WTC11 (cell line): ENCODE measurements at regions not wholly inside any gene's neighbourhood (a gene's known extent, or its start where the extent isn't known, plus 50 kb on each side); places are given as distances from the start of the nearest gene placed in this dataset.

Experiments used
- ATAC-seq: fragments of 200-7000 bp; cut with Tn5 transposase; 2 replicates; pipeline ENCODE4 v1.10.0; 2021; ENCODE audit warnings: mild to moderate bottlenecking, moderate library complexity
- CTCF ChIA-PET: fragments of 300-600 bp; sonication (Branson Sonifier 250); formaldehyde crosslinking; loops from one replicate; lab custom pipeline; 2021; ENCODE audit warnings: antibody characterized with exemption; lab: Charles Lee
- POLR2A ChIA-PET: fragments of 350-600 bp; sonication (Branson Sonifier 250); formaldehyde crosslinking; loops from one replicate; lab custom pipeline; 2021; ENCODE audit warnings: antibody characterized with exemption; lab: Charles Lee
- DNase-seq: peaks from one replicate; pipeline ENCODE4 v3.0.0; 2021; ENCODE audit warnings: low spot score
- H3K27ac Mint-ChIP-seq: 2 replicates; pipeline ENCODE4 v1.8.0; 2021; ENCODE audit warnings: mixed read lengths
- H3K27me3 Mint-ChIP-seq: 2 replicates; pipeline ENCODE4 v1.8.0; 2021; ENCODE audit warnings: low read depth, mild to moderate bottlenecking, moderate library complexity, mixed read lengths
- H3K36me3 Mint-ChIP-seq: 2 replicates; pipeline ENCODE4 v1.8.0; 2021; ENCODE audit warnings: mixed read lengths
- H3K4me1 Mint-ChIP-seq: 2 replicates; pipeline ENCODE4 v1.8.0; 2022; ENCODE audit warnings: mixed read lengths
- H3K4me3 Mint-ChIP-seq: 2 replicates; pipeline ENCODE4 v1.8.0; 2021; ENCODE audit warnings: mild to moderate bottlenecking, moderate library complexity, mixed read lengths
- H3K9me3 Mint-ChIP-seq: 2 replicates; pipeline ENCODE4 v1.8.0; 2021; ENCODE audit warnings: mixed read lengths
- ELF4 ChIP-seq: sonication (generic); formaldehyde crosslinking; IDR thresholded peaks from 2 replicates; pipeline ENCODE4 v1.8.1; 2022; ENCODE audit warnings: low read depth, mild to moderate bottlenecking, moderate library complexity, missing genetic modification reagents
- EMX1 ChIP-seq: fragments of 250-450 bp; sonication (Bioruptor Pico); IDR thresholded peaks from 2 replicates; pipeline ENCODE4 v1.8.0; 2021; ENCODE audit warnings: mild to moderate bottlenecking
- FOXK1 ChIP-seq: sonication (generic); formaldehyde crosslinking; IDR thresholded peaks from 2 replicates; pipeline ENCODE4 v1.8.0; 2022; ENCODE audit warnings: mild to moderate bottlenecking, moderate library complexity, missing genetic modification reagents
- GABPB1 ChIP-seq: sonication (generic); formaldehyde crosslinking; IDR thresholded peaks from 2 replicates; pipeline ENCODE4 v1.8.1; 2023; ENCODE audit warnings: mild to moderate bottlenecking, missing genetic modification reagents
- IRF2 ChIP-seq: sonication (generic); formaldehyde crosslinking; IDR thresholded peaks from 2 replicates; pipeline ENCODE4 v1.8.0; 2022; ENCODE audit warnings: low read depth, missing genetic modification reagents, borderline replicate concordance
- NR1H2 ChIP-seq: sonication (generic); formaldehyde crosslinking; IDR thresholded peaks from 2 replicates; pipeline ENCODE4 v1.9.0; 2021; ENCODE audit warnings: mild to moderate bottlenecking, moderate library complexity, missing genetic modification reagents
- NR3C1 ChIP-seq: sonication (generic); formaldehyde crosslinking; conservative IDR thresholded peaks from 2 replicates; pipeline ENCODE4 v1.8.1; 2023; ENCODE audit warnings: low read depth, mild to moderate bottlenecking, missing genetic modification reagents
- SOX15 ChIP-seq: fragments of 250-450 bp; sonication (Bioruptor Pico); IDR thresholded peaks from 2 replicates; pipeline ENCODE4 v1.9.0; 2021; ENCODE audit warnings: mild to moderate bottlenecking
- TEAD1 ChIP-seq: sonication (generic); formaldehyde crosslinking; IDR thresholded peaks from 2 replicates; pipeline ENCODE4 v1.8.0; 2022; ENCODE audit warnings: mild to moderate bottlenecking, missing genetic modification reagents
- TEAD4 ChIP-seq: sonication (generic); formaldehyde crosslinking; IDR thresholded peaks from 2 replicates; pipeline ENCODE4 v1.8.0; 2022; ENCODE audit warnings: mild to moderate bottlenecking, missing genetic modification reagents
- ZNF232 ChIP-seq: sonication (generic); formaldehyde crosslinking; IDR thresholded peaks from 2 replicates; pipeline ENCODE4 v1.8.0; 2022; ENCODE audit warnings: mild to moderate bottlenecking, missing genetic modification reagents
- ZNF416 ChIP-seq: fragments of 250-450 bp; sonication (Bioruptor Pico); IDR thresholded peaks from 2 replicates; pipeline ENCODE4 v1.9.0; 2021; ENCODE audit warnings: mild to moderate bottlenecking, inconsistent platforms
- TF ChIP-seq, protein P1 (sequence below): sonication (generic); formaldehyde crosslinking; IDR thresholded peaks from 2 replicates; pipeline ENCODE4 v1.8.0; 2022; ENCODE audit warnings: missing genetic modification reagents
- TF ChIP-seq, protein P2 (sequence below): fragments of 250-450 bp; sonication (Bioruptor Pico); IDR thresholded peaks from 2 replicates; pipeline ENCODE4 v2.1.2; 2022; ENCODE audit warnings: mild to moderate bottlenecking, moderate library complexity
- TF ChIP-seq, protein P3 (sequence below): sonication (generic); formaldehyde crosslinking; IDR thresholded peaks from 2 replicates; pipeline ENCODE4 v1.8.1; 2023; ENCODE audit warnings: mild to moderate bottlenecking, missing genetic modification reagents, moderate library complexity
- TF ChIP-seq, protein P4 (sequence below): sonication (generic); formaldehyde crosslinking; IDR thresholded peaks from 2 replicates; pipeline ENCODE4 v1.8.0; 2023; ENCODE audit warnings: mild to moderate bottlenecking, missing genetic modification reagents
- TF ChIP-seq, protein P5 (sequence below): sonication (generic); formaldehyde crosslinking; IDR thresholded peaks from 2 replicates; pipeline ENCODE4 v1.8.0; 2022; ENCODE audit warnings: mild to moderate bottlenecking, missing genetic modification reagents
- TF ChIP-seq, protein P6 (sequence below): fragments of 250-450 bp; sonication (Bioruptor Pico); IDR thresholded peaks from 2 replicates; pipeline ENCODE4 v1.9.0; 2021; ENCODE audit warnings: mild to moderate bottlenecking
- TF ChIP-seq, protein P7 (sequence below): fragments of 200-600 bp; IDR thresholded peaks from 2 replicates; pipeline ENCODE4 v1.8.0; 2022; ENCODE audit warnings: antibody characterized with exemption
- TF ChIP-seq, protein P8 (sequence below): sonication (generic); formaldehyde crosslinking; IDR thresholded peaks from 2 replicates; pipeline ENCODE4 v1.8.1; 2023; ENCODE audit warnings: mild to moderate bottlenecking, moderate library complexity, missing genetic modification reagents

DNA sequence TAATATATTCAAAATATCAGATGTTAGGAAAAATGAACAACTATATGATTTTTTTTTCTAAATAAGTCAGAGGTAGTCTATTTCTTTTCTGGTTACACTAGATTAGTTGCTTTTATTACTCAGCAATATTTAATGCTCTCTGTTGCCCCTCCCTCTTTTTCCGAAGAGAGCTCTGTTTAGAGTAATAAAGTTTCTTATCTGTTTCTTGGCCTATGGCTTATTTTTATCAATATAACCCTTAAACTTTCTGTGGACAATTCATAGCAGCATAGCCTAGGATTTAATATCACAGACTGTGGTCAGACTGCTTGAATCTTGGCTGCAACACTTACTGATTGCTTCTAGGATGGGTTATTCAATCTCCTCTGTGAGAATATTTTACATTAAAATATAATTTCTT is 2315.4 kb upstream of the AGA start:
- no peaks in the 10 kb centered on the region for H3K36me3 Mint-ChIP-seq
- H3K27me3 Mint-ChIP-seq: no peaks in the 10 kb centered on the region
- CTCF ChIA-PET: no interaction called here
- no peak overlapping the region for H3K27ac Mint-ChIP-seq
- DNase-seq: no peak
- H3K4me3 Mint-ChIP-seq: no peak overlapping the region
- POLR2A ChIA-PET: no interaction called here
- no peak for TF ChIP-seq GABPB1
- TF ChIP-seq, protein P1, sequence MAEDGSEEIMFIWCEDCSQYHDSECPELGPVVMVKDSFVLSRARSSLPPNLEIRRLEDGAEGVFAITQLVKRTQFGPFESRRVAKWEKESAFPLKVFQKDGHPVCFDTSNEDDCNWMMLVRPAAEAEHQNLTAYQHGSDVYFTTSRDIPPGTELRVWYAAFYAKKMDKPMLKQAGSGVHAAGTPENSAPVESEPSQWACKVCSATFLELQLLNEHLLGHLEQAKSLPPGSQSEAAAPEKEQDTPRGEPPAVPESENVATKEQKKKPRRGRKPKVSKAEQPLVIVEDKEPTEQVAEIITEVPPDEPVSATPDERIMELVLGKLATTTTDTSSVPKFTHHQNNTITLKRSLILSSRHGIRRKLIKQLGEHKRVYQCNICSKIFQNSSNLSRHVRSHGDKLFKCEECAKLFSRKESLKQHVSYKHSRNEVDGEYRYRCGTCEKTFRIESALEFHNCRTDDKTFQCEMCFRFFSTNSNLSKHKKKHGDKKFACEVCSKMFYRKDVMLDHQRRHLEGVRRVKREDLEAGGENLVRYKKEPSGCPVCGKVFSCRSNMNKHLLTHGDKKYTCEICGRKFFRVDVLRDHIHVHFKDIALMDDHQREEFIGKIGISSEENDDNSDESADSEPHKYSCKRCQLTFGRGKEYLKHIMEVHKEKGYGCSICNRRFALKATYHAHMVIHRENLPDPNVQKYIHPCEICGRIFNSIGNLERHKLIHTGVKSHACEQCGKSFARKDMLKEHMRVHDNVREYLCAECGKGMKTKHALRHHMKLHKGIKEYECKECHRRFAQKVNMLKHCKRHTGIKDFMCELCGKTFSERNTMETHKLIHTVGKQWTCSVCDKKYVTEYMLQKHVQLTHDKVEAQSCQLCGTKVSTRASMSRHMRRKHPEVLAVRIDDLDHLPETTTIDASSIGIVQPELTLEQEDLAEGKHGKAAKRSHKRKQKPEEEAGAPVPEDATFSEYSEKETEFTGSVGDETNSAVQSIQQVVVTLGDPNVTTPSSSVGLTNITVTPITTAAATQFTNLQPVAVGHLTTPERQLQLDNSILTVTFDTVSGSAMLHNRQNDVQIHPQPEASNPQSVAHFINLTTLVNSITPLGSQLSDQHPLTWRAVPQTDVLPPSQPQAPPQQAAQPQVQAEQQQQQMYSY (CRISPR knock-in tag): no peak
- TF ChIP-seq, protein P2, sequence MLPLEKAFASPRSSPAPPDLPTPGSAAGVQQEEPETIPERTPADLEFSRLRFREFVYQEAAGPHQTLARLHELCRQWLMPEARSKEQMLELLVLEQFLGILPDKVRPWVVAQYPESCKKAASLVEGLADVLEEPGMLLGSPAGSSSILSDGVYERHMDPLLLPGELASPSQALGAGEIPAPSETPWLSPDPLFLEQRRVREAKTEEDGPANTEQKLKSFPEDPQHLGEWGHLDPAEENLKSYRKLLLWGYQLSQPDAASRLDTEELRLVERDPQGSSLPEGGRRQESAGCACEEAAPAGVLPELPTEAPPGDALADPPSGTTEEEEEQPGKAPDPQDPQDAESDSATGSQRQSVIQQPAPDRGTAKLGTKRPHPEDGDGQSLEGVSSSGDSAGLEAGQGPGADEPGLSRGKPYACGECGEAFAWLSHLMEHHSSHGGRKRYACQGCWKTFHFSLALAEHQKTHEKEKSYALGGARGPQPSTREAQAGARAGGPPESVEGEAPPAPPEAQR (CRISPR knock-in tag): no peak
- no peak for TF ChIP-seq EMX1 (CRISPR knock-in tag)
- TF ChIP-seq NR3C1 (CRISPR knock-in tag): no peak
- TF ChIP-seq, protein P3, sequence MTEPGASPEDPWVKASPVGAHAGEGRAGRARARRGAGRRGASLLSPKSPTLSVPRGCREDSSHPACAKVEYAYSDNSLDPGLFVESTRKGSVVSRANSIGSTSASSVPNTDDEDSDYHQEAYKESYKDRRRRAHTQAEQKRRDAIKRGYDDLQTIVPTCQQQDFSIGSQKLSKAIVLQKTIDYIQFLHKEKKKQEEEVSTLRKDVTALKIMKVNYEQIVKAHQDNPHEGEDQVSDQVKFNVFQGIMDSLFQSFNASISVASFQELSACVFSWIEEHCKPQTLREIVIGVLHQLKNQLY (CRISPR knock-in tag): no peak
- no peaks in the 10 kb centered on the region for H3K9me3 Mint-ChIP-seq
- peaks cover 6% of the 10 kb centered on the region for H3K4me1 Mint-ChIP-seq
- ATAC-seq: no peak

DNA sequence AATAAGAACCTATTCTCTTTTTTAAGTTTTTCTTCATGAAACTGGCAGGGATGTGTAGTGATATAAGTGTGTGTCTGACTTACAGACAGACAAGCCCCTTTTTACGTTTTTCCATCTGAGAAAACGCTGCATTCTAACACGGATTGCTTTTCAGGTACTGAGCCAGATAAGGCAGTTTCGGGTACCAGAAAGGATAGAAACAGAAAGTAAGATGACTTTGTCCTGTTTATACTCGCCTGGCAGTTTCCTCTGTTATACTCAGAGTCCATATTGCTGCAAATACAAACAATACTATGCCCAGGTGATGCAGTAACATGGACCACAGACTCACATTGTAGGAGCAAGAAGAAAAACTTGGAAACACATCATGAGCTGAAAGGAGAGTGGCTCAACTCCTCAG is 2320.6 kb upstream of the AGA start:
- ATAC-seq (no peak), DNase-seq (no peak)
- Mint-ChIP-seq H3K4me3 (no peak overlapping the region), H3K27me3 (no peaks in the 10 kb centered on the region), H3K36me3 (0 out of 2 replicates have a peak, but pooled peaks cover 3% of the 10 kb centered on the region), H3K27ac (no peak overlapping the region), H3K9me3 (peaks cover 19% of the 10 kb centered on the region), H3K4me1 (no peaks in the 10 kb centered on the region)
- ChIA-PET CTCF (no interaction called here), POLR2A (no interaction called here)
- no peak for TF ChIP-seq TEAD1 (CRISPR knock-in tag)
- TF ChIP-seq, protein P4, sequence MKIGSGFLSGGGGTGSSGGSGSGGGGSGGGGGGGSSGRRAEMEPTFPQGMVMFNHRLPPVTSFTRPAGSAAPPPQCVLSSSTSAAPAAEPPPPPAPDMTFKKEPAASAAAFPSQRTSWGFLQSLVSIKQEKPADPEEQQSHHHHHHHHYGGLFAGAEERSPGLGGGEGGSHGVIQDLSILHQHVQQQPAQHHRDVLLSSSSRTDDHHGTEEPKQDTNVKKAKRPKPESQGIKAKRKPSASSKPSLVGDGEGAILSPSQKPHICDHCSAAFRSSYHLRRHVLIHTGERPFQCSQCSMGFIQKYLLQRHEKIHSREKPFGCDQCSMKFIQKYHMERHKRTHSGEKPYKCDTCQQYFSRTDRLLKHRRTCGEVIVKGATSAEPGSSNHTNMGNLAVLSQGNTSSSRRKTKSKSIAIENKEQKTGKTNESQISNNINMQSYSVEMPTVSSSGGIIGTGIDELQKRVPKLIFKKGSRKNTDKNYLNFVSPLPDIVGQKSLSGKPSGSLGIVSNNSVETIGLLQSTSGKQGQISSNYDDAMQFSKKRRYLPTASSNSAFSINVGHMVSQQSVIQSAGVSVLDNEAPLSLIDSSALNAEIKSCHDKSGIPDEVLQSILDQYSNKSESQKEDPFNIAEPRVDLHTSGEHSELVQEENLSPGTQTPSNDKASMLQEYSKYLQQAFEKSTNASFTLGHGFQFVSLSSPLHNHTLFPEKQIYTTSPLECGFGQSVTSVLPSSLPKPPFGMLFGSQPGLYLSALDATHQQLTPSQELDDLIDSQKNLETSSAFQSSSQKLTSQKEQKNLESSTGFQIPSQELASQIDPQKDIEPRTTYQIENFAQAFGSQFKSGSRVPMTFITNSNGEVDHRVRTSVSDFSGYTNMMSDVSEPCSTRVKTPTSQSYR (CRISPR knock-in tag): no peak
- TF ChIP-seq, protein P5, sequence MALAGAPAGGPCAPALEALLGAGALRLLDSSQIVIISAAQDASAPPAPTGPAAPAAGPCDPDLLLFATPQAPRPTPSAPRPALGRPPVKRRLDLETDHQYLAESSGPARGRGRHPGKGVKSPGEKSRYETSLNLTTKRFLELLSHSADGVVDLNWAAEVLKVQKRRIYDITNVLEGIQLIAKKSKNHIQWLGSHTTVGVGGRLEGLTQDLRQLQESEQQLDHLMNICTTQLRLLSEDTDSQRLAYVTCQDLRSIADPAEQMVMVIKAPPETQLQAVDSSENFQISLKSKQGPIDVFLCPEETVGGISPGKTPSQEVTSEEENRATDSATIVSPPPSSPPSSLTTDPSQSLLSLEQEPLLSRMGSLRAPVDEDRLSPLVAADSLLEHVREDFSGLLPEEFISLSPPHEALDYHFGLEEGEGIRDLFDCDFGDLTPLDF (CRISPR knock-in tag): no peak
- TF ChIP-seq, protein P6, sequence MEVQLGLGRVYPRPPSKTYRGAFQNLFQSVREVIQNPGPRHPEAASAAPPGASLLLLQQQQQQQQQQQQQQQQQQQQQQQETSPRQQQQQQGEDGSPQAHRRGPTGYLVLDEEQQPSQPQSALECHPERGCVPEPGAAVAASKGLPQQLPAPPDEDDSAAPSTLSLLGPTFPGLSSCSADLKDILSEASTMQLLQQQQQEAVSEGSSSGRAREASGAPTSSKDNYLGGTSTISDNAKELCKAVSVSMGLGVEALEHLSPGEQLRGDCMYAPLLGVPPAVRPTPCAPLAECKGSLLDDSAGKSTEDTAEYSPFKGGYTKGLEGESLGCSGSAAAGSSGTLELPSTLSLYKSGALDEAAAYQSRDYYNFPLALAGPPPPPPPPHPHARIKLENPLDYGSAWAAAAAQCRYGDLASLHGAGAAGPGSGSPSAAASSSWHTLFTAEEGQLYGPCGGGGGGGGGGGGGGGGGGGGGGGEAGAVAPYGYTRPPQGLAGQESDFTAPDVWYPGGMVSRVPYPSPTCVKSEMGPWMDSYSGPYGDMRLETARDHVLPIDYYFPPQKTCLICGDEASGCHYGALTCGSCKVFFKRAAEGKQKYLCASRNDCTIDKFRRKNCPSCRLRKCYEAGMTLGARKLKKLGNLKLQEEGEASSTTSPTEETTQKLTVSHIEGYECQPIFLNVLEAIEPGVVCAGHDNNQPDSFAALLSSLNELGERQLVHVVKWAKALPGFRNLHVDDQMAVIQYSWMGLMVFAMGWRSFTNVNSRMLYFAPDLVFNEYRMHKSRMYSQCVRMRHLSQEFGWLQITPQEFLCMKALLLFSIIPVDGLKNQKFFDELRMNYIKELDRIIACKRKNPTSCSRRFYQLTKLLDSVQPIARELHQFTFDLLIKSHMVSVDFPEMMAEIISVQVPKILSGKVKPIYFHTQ (CRISPR knock-in tag): no peak
- TF ChIP-seq ELF4 (CRISPR knock-in tag): no peak
- no peak for TF ChIP-seq GABPB1
- TF ChIP-seq SOX15: no peak
- TF ChIP-seq ZNF416 (CRISPR knock-in tag): no peak
- TF ChIP-seq, protein P7, sequence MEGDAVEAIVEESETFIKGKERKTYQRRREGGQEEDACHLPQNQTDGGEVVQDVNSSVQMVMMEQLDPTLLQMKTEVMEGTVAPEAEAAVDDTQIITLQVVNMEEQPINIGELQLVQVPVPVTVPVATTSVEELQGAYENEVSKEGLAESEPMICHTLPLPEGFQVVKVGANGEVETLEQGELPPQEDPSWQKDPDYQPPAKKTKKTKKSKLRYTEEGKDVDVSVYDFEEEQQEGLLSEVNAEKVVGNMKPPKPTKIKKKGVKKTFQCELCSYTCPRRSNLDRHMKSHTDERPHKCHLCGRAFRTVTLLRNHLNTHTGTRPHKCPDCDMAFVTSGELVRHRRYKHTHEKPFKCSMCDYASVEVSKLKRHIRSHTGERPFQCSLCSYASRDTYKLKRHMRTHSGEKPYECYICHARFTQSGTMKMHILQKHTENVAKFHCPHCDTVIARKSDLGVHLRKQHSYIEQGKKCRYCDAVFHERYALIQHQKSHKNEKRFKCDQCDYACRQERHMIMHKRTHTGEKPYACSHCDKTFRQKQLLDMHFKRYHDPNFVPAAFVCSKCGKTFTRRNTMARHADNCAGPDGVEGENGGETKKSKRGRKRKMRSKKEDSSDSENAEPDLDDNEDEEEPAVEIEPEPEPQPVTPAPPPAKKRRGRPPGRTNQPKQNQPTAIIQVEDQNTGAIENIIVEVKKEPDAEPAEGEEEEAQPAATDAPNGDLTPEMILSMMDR: no peak
- no peak for TF ChIP-seq ZNF232 (CRISPR knock-in tag)
- no peak for TF ChIP-seq FOXK1 (CRISPR knock-in tag)
- TF ChIP-seq IRF2 (CRISPR knock-in tag): no peak
- TF ChIP-seq TEAD4 (CRISPR knock-in tag): no peak
- TF ChIP-seq, protein P8, sequence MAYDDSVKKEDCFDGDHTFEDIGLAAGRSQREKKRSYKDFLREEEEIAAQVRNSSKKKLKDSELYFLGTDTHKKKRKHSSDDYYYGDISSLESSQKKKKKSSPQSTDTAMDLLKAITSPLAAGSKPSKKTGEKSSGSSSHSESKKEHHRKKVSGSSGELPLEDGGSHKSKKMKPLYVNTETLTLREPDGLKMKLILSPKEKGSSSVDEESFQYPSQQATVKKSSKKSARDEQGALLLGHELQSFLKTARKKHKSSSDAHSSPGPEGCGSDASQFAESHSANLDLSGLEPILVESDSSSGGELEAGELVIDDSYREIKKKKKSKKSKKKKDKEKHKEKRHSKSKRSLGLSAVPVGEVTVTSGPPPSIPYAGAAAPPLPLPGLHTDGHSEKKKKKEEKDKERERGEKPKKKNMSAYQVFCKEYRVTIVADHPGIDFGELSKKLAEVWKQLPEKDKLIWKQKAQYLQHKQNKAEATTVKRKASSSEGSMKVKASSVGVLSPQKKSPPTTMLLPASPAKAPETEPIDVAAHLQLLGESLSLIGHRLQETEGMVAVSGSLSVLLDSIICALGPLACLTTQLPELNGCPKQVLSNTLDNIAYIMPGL (CRISPR knock-in tag): no peak
- TF ChIP-seq NR1H2 (CRISPR knock-in tag): no peak
